NCI-H2081 (cell line): ENCODE measurements at regions not wholly inside any gene's neighbourhood (a gene's known extent, or its start where the extent isn't known, plus 50 kb on each side); places are given as distances from the start of the nearest gene placed in this dataset.

Experiments
- DNase-seq, 2 experiments: peaks; one replicate each; lab custom pipeline; 2025; lab: John Stamatoyannopoulos, UW

DNA sequence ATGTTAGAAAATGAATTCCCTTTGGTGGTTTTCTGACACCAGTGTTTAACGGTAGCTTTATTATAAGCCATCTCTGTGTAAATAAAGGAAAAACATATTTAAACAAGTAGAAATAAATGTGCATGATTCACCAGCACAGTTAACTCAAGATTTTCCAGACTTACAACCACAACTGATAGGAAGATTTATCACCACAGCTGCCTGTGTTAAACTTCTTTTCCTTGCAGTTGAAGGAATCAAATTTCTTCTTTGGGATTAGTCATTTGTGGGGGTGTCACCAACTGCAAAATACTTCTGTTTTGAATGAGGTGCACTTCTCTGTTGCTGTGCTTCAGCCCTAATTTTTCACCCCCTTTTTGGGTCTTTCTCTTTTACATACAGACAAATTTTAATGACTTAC lies 128.1 kb upstream of the STK26 start:
- no peak for DNase-seq

DNA sequence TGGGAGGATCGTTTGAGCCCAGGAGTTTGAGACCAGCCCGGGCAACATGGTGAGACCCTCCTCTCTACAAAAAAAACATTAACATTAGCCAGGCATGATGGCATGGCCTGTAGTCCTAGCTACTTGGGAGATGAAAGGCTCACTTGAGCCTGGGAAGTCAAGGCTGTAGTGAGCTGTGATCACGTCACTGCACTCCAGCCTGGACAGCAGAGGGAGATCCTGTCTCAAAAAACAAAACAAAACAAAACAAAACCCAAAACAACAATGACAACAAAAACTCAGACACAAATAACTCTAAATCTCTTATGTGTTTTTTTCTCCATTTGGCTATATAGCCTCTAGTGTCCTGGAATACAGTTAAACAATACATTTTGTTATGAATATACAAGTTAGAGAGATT lies 127.3 kb upstream of the STK26 start:
- no peak for DNase-seq

DNA sequence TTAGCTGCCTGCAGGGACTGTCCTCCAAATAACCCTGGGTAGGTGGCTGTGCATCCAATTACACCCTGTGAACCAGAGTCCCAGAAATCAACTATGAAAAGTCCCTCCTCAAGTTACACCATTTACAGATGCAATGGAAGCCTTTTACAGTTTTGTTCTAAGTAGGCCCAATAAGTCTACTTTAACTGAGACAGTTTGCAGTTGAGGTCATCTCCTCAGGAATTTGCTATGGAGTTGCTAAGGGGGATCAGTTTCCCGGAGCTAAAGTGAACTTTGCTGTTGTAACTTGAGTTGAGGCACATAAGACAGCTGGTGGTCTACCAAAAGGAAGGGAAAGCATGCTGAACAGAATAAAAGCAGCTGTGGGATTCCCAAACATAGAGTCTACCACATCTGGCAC lies 121.6 kb upstream of the STK26 start:
- no peak for DNase-seq

DNA sequence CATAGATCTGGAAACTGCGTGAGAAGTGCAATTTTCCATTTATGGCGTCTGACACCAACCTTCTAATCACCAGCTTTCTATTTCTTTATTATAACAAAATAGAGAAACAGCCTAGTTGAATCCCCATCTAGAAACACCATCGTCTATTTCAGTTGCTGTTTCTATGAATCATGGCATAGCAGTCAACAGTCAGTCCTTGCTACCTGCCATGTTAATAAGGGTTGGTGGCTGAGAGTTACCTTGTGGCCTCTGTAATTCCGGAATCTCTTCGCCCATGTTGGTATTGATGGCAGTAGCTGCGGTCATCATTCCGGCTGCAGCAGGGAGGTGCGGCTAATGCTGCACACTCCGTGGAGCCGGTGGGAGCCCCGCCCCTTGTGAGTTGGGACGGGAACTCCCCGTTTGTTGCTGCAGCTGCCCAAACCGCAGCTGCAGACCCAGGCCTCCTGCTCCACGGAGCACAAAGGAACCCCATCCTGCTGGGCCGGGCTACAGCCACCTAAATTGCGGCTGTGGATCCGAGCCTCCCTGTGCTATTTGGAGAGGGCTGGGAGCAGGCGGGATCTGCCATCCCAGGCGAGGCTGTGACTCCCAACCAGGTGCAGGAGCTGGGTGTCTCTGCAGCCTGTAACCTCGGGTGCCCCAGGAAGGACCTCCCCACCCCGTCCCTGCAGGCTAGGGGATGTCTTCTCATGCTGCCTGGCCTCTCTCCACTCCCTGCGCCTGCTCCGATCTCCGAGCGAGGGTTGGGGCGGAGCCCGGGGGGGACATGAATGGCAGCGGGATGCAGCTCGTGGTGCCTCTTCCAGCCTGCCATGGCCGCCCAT lies 115.4 kb upstream of the STK26 start:
- DNase-seq: no peak

DNA sequence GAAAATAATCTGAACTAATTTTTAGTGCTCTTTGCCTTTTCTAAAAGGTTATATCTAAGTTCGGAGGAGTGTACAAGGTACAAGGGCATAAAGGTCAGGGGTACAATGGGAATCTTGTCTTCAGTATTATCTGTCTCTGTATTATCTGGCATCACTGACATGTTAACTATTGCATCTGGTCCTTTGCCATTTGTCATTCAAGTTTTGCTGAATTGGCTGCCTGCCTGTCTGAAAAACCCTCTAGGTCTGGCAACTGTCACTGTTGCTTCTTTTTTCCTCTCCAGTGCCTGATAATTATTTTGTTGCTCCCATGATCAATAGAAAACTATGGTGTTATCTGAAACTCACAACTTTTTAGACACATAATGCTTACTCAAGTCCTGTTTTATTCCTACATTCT lies 112.5 kb upstream of the STK26 start:
- no peak for DNase-seq

DNA sequence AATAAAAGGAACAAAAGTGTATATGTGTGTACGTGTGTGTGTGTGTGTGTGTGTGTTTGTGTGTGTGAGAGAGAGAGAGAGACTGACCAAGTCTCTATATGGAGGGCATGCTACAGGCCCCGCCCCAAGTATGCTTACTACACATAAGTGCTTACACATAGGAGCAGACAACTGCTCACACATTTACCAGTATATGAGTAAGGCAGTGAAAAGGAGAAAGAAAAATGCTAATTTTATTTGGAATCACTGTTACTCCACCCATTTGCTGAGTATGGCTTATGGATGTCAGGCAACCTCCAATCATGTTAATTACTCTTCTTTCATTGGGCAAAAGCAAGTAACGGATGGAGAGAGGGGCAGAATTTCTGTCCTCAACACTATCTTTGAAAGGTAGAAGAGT lies 107.6 kb upstream of the STK26 start:
- no peak for DNase-seq

DNA sequence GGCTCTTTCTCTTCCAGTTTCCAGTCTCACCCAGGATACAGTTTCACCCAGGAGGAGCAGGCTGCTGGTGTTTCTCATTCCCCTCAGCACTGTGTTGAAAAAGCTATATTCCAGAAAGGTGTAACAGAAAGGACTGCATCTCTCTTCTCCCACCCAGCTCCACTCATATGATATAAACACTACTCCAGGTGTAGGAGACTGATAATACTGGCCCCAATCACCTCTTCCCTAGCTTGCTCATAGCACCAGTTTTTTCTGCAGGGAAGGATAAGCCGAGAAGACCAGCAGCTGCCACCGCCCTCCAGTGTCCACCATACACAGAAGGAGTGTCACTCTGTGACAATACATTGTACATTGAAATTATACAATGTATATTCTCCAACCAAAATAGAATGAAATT lies 105.5 kb upstream of the STK26 start:
- no peak for DNase-seq

DNA sequence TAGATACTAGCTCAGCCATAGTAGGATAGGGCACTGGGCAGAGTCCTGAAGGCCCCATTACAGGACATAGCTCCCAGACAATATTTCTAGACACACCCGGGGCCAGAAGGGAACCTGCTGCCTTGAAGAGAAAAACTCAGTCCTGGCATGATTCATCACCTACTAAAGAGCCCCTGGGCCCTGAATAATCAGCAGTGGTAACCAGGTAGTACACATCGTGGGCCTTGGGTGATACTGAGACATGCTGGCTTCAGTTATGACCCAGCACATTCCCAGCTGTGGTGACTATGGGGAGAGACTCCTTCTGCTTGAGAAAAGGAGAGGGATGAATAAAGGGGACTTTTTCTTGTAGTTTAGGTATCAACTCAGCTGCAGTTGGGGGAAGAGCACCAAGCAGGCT lies 104.3 kb upstream of the STK26 start:
- no peak for DNase-seq

DNA sequence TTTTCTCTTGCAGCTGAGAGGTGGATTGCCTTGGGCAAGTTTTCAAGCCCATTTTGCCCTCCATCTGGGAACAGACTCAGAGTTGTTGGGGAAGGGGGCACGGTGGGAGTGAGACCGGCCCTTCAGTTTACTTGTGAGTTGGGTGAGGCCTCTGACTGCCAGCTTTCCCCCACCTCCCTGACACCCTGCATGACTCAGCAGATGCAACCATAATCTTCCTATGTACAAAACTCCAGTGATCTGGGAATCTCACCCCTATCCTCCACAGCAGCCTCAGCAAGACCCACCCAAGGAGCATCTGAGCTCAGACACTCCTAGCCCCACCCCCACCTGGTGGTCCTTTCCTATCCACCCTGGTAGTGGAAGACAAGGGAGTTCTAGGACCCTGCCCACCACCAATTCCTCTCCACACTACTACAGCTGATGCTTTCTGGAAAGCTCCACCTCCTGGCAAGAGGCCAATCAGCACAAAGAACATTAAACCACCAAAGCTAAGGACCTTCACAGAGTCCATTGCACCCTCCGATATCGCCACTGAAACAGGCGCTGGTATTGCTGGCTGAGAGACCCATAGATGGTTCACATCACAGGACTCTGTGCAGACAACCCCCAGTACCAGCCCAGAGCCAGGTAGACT lies 99.4 kb upstream of the STK26 start:
- no peak for DNase-seq

DNA sequence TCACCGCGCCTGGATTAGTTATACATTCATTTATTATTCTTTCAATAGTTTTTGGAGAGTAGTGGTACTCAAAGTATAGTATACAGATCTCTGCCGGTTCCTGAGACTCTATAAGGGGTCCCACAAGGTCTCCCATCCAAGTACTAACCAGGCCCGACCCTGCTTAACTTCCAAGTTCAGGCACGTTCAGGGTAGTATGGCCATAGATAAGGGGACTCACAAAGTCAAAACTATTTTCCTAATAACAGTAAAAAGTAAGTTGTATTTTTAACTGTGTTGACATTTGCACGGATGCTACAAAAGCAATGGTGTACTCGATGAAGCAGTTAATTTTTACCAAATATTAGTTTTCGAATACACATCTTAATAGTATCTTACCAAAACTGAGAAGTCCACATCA lies 84.4 kb upstream of the STK26 start:
- no peak for DNase-seq

DNA sequence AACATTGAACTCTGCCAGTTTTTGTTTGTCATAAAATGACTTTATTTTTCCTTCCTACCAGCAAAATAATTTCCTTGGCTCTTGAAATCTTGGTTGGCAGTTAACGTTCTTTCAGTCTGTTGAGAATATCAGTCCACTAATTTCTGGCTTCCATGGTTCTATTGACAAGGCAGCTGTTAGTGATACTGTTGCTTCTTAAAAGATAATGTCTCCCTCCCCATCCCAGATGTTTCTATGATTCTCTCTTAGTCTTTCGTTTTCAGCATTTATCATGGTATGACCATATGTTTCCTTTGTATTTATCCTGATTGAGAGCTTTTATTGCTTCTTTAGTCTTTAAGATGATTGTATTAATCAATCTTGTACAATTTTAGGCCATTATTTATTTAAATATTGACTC lies 81.1 kb upstream of the STK26 start:
- DNase-seq: no peak

DNA sequence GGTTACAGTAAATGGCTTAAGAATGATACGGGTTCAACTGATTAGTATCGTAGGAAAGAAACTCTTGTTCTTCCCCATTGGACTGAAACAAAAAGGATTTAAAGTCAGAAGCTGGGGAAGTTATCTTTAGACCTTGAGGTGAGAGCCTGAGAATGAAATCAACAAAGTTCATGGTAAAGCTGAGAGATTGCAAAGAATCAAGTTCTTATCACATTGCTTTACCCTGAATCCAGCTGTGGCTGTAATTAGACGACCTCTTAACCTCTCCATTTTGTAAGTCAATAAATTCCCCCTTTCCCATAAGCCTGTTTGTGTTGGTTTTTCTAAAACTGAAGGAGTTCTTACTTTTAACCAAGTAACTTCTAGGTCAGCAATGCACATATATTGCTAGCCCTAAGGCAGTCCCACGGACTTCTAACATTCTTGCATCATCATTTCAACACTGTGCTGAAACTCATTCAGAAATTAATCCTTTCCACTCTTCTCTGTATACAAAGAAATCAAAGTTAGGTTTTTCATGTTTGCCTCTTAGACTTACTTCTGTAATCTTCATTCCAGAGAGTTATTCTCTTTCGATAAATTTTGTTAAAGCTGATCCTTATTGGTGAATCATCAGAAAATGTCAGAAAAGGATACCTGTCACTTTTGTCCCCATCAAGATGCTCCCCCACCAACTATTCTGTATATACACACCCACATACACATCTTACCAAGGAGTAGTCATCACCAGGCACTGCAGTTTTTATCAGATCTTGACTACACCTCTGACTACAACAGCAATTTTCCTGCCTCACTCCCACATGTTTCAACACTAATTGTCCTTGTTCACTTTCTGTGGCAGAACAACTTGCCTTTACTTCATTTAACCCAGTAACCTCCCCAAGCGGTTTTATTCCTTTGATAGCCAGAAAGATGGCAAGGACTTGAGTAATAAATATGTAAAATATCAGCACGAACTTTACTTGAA lies 77.9 kb upstream of the STK26 start:
- no peak for DNase-seq

DNA sequence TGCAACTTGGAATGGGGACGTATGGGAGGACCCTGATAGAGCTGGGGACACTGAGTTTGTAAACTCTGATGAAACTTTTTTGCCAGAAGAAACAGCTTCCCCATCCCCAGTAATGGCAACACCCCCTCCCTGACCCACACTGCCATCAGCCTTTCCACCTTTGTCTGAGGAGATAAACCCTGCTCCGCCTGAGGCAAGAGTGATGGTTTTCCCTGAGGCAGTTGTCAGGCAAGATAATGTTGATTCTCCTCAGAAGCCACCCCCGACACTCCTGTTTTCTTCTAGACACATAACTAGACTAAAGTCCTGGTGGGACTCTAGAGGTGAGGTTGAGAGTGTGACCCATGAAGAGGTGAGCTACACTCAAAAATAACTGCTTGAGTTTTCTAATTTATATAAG lies 71.9 kb upstream of the STK26 start:
- no peak for DNase-seq

DNA sequence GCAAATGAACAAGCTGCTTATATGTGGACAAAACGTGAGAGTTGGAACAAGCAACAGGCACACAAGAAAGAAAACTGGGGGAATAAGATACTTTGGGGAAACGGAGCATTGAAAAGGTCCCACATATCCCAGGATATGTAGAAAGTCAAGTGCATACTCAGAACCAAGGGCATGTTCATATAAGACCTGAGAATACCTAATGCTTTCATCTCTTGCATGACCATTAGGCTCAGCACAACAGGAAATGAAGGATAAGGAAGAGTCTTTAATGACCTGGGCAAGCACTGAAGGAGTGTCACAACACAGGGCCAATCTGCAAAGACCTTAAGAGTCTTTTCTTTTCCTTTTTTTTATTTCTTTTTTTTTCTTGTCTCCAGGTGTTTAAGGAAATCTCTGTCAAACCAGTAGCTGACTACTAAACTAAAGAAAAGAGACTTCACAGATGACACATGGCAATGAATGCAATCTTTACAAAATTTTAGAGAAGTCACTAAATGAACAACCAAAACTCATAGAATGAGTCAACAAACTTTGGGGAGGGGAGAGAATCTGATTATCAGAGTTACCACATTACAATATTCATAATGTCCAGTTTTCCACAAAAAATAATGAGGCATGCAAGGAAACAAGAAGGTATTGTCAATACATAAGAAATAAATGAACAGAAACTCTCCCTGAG lies 67.9 kb upstream of the STK26 start:
- no peak for DNase-seq

DNA sequence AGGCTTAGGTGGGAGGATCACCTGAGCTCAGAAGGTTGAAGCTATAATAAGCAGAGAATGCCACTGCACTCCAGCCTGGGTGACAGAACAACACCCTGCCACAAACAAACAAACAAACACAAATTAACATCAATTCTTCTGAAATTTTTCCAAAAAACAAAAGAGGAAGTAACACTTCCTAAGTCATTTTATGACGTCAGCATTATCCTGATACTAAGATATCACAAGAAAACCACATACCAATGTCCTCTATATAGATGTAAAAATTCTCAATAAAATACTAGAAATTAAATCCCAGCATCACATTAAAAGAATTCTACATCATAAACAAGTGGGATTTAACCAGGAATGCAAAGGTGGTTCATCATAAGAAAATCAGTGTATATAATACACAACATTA lies 64.4 kb upstream of the STK26 start:
- DNase-seq: no peak

DNA sequence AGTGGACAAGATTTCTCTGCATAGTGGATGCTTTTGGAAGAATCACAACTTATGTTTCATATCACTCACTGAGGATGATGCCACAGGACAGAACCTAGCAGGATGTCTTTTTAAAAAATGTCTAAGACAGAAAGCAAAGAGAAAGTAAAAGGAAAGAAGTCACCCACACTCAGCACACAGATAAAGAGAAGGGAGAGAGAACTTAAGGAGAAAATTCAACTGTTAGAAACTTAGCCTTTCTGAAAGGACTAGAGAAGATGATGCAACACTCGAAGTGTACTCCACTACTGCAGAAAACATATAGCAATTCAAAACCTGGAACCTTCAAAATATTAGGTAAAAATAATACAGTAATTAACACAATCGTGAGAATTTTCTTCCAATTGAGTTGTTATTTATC lies 52.8 kb upstream of the STK26 start:
- DNase-seq: no peak
